ENCODE measurements at regions not wholly inside any gene's neighbourhood (a gene's known extent, or its start where the extent isn't known, plus 50 kb on each side); places are given as distances from the start of the nearest gene placed in this dataset.

GRCh38 chr6:163886428-163886827, 471.9 kb downstream of the QKI start (continued):
- TF ChIP-seq TRIM25 (IDR thresholded peaks at IDR 0.05; ENCODE audit: borderline replicate concordance) = no peak
- no peak for TF ChIP-seq ZNF717 (CRISPR knock-in tag; IDR thresholded peaks at IDR 0.05)
- peak; percentile 77 for TF ChIP-seq MAFF (IDR thresholded peaks at IDR 0.05; ENCODE audit: low read length)
- TF ChIP-seq MAFK (IDR thresholded peaks at IDR 0.05; ENCODE audit: low read length) = peak; percentile 82
- TF ChIP-seq ZNF316 (IDR thresholded peaks at IDR 0.05) = peak; percentile 91
- peak; percentile 76 for TF ChIP-seq MAFG (tag; conservative IDR thresholded peaks at IDR 0.05)
- TF ChIP-seq HOXB6 (CRISPR knock-in tag; IDR thresholded peaks at IDR 0.05; ENCODE audit: borderline replicate concordance) = no peak
- TF ChIP-seq SMARCB1 (IDR thresholded peaks at IDR 0.05; ENCODE audit: insufficient read length, low read depth) = no peak
- TF ChIP-seq MCM2 (IDR thresholded peaks at IDR 0.05; ENCODE audit: low read depth) = no peak
- no peak for TF ChIP-seq RFX1 (IDR thresholded peaks at IDR 0.05)
- no peak for TF ChIP-seq POLR2A (conservative IDR thresholded peaks at IDR 0.05)

GRCh38 chr6:163883984-163884383, 469.5 kb downstream of the QKI start:
- H3K27ac ChIP-seq (ENCODE audit: extremely low read depth, low read depth, low read length) = no peak overlapping the region
- H3K4me2 ChIP-seq (ENCODE audit: insufficient read depth, low read length) = no peak overlapping the region
- H3K4me3 ChIP-seq = no peak overlapping the region
- H3K4me1 ChIP-seq (replicated peaks in 1 of 2; ENCODE audit: control insufficient read depth in 2 of 2, insufficient read depth in 2 of 2, low read length in 2 of 2) = no peaks in the 10 kb centered on the region
- H4K20me1 ChIP-seq (replicated peaks; ENCODE audit: control insufficient read depth, insufficient read depth, low read length) = no peaks in the 10 kb centered on the region
- intact Hi-C loops (cut with micrococcal nuclease) = no loop called here
- in situ Hi-C loops (cut with MboI) = no loop called here
- no peaks in the 10 kb centered on the region for H3K79me2 ChIP-seq (ENCODE audit: control insufficient read depth, insufficient read depth, low read length)
- no peak for DNase-seq (ENCODE audit: extremely low read depth in 1 of 4, low spot score in 3 of 4)
- no peak for TF ChIP-seq ETV1 (tag; conservative IDR thresholded peaks at IDR 0.05; ENCODE audit: low read depth)
- no peak for TF ChIP-seq ZFPM2 (CRISPR knock-in tag; IDR thresholded peaks at IDR 0.05)
- TF ChIP-seq HOMEZ (CRISPR knock-in tag; IDR thresholded peaks at IDR 0.05) = no peak
- TF ChIP-seq THAP7 (CRISPR knock-in tag; IDR thresholded peaks at IDR 0.05) = no peak
- TF ChIP-seq FOXP4 (CRISPR knock-in tag; IDR thresholded peaks at IDR 0.05; ENCODE audit: borderline replicate concordance) = no peak
- TF ChIP-seq NCOA2 (IDR thresholded peaks at IDR 0.05; ENCODE audit: partially characterized antibody in 2 of 2) = no peak
- no peak for TF ChIP-seq ZC3H8 (IDR thresholded peaks at IDR 0.05)
- no peak for TF ChIP-seq POLR2AphosphoS2 (IDR thresholded peaks at IDR 0.05; ENCODE audit: low read length)
- TF ChIP-seq ZNF184 (CRISPR knock-in tag; IDR thresholded peaks at IDR 0.05) = no peak
- no peak for ATAC-seq
- WGBS (ENCODE audit: insufficient coverage, low coverage, missing lambda C conversion rate) = 5% methylated on average over 3 of the region's 3 CpGs
- no peaks in the 10 kb centered on the region for H3K9me3 ChIP-seq (replicated peaks; ENCODE audit: control insufficient read depth, insufficient read depth, low read depth, low read length)
- ChIA-PET CTCF (ENCODE audit: low intra/inter-chr PET ratio) (no interaction called here), POLR2A (no interaction called here)
- no peaks in the 10 kb centered on the region for H3K9me1 ChIP-seq (ENCODE audit: control insufficient read depth, insufficient read depth, low read length)
- H3K9ac ChIP-seq (ENCODE audit: insufficient read depth in 1 of 2, low read depth in 2 of 2, low read length in 2 of 2) = no peak overlapping the region
- FAIRE-seq = no peak
- H2AFZ ChIP-seq (ENCODE audit: low read depth, low read length) = no peak overlapping the region
- no peaks in the 10 kb centered on the region for H3K36me3 ChIP-seq (ENCODE audit: control insufficient read depth, insufficient read depth, low read length)
- H3K27me3 ChIP-seq (ENCODE audit: control insufficient read depth in 2 of 2, insufficient read depth in 2 of 2, low read length in 2 of 2) = no peaks in the 10 kb centered on the region
- no TSS peak for BruUV-seq (replicated peaks)

Data from K562 (cell line).